GM21737 (cell line): ENCODE measurements at regions not wholly inside any gene's neighbourhood (a gene's known extent, or its start where the extent isn't known, plus 50 kb on each side); places are given as distances from the start of the nearest gene placed in this dataset.

ENCODE experiments used
- ATAC-seq: cut with Tn5 transposase; IDR thresholded peaks from one replicate; pipeline ENCODE4 v1.9.1; 2021; ENCODE audit warnings: mild to moderate bottlenecking, moderate library complexity; ENCODE audit not compliant: unreplicated experiment

- ATAC-seq: no peak
Observed at GRCh38 chr1:87806379-87807094, 477.9 kb downstream of the LMO4 start.

DNA sequence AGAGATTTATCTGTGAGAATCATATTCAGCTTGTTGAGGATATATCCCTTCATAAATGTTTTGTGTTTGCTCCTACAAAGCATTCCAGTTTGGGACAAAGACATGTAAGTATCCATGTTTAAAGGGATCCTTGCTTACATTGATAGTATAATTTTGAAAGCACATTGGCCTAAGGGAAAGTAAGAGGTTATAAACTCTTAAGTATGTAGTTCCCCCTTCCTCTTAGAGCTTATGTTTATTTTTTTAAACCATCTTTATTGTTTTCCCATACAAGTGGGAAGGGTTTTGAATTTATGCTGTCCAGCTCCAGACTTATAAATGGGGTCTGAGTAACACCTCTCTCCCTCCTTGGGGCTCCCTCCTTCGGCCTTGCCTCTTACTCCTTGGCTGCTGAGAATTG lies 481.5 kb downstream of the LMO4 start:
- ATAC-seq: no peak

DNA sequence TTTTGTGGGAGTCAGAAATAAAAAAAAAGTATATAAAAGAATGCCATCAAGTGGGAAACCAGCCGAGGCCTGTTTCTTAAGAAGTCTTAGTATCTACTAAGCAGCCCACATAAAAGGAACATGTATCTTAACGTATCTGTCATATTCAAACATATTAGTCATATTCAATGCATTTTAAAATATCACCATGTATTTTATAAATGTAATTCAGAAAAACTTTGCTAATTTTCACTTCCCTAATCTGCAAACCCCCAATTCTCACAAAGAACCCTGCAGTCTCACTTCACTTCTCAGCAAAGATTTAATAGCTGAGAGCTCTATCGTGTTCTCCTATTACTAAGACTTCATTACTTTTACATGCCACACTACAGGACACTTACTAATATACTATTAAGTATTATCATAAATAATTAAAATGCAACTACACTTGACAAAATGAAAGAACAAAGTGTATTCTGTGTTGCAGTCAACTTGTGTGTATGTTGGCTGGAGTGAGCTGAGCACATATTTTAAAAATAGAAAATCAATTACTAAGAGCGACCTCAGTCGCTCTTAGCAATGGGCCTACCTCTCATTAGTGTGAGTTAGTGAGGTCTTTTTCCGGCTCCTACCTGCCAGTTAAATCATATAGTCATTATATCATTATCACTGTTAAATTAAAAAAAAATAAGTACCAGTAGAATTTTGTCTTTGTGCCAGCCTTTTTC lies 484.3 kb downstream of the LMO4 start:
- ATAC-seq: no peak

DNA sequence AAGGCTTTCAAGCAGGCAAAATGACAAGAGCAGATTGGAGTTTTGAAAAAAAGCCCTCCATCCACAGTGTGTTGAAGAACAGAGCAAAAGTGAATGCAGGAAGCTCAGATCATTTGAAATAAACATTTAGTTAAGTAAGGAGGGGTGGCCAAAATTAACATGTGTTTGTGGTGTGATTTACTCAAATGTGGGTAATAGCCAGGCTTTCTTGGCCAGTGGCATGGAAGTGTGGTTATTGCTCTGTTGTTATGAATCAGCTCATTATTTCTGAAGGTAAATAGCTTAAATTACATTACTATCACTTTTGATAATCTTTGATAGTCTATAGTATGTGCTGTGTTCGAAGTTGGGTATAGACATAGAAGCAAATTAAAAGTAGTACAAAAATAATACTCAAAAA lies 485.9 kb downstream of the LMO4 start:
- no peak for ATAC-seq

GRCh38 chr1:87816646-87817045 lies 488.0 kb downstream of the LMO4 start:
- ATAC-seq: no peak

DNA sequence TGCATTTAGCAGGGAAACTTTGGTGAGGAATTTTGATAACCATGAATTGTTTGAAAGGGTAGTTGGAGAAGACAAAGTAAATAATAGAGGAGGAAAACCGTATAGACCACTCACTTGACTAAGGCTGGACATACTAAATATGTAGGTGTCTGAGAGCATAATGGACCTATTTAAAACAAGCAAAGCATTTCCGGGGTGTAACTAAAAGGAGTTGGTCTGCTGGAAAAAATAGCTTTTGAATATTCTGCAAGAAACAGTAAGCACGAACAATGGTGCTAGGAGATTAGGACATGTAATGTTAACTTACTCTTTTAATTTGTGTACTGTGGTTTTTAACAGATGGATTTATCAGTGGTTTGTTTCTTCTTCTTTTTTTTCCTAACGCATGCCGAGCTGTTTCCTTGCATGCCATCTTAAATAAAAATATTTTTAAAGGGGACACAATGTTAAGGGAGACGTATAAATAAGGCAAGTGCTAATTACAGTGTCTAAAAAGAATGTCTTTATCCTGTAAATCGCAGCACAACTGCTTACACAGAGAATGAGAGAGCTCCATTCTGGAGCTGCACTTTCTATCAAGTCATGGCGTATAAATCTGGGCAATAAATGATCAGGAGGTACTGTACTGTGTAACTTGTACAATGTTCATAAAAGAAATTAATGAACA lies 492.1 kb downstream of the LMO4 start:
- ATAC-seq: no peak

DNA sequence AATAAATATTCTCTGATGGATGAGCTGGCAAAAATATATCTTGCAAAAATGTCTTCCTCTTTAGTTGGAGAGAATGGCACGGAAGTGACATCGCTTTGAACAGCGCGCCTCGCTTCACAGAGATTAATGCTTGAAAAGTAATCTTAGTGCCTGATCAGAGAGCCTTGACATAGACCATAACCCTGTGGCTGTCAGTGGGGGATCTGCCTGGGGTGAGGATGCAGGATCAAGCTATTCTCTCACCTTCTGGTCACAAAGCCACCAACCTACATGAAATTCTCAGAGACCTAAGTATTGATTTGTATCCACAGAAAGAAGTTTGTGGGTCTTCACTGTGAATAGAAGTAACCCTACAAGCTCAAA lies 492.6 kb downstream of the LMO4 start:
- ATAC-seq: no peak

DNA sequence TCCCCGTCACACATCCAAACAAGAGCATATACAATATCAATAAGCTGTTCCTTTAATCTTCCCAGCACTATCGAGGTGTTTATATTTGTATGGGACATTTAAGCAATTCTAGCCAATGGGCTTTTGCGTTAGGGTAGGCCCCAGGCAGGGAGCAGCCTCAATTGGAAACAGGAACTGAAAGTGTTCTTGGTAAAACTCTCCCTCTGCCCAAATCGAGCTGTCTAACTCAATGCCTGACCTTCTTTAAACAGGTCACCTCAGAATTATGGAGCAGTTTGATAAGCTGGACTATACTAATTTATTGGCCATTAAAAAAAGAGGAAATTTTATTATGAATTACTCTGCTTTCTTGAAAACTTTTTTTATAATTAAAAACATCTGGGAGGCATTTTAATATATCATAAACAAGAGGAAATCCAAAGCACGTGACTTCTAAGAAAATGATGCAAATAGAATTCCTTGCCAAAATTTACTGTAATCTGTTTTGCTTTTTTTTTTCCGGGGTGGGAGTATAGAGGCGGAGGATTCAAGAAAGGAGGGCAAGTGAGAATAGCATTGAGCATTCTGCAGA lies 498.1 kb downstream of the LMO4 start:
- ATAC-seq: peak; percentile 76

DNA sequence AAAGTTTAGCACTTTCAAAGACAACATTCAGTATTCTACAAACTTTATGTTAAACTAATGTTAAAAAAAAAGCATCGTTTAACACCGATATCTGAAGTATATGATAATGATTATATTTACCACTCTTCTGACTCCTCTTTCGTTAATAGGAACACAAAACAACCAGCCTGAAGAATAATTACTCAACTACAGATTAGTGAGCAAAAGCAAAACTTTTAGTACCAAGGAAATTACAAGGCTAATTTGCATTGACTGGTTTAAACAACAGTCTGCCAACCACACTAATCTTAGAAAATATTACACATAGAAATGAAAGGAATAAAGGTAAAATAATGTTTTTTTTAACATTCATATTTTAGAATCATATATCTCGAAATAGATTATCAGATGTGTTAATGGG lies 500.7 kb downstream of the LMO4 start:
- peak; percentile 58 for ATAC-seq

GRCh38 chr1:87830432-87830978 lies 501.8 kb downstream of the LMO4 start:
- ATAC-seq: no peak

- ATAC-seq: no peak
Observed at GRCh38 chr1:87833166-87833565, 504.5 kb downstream of the LMO4 start.

GRCh38 chr1:87834151-87834550 lies 505.5 kb downstream of the LMO4 start:
- ATAC-seq: no peak

- no peak for ATAC-seq
Observed at GRCh38 chr1:87834941-87835340, 506.3 kb downstream of the LMO4 start.

- ATAC-seq: peak; percentile 95
Observed at GRCh38 chr1:87840767-87841166, 512.1 kb downstream of the LMO4 start.

DNA sequence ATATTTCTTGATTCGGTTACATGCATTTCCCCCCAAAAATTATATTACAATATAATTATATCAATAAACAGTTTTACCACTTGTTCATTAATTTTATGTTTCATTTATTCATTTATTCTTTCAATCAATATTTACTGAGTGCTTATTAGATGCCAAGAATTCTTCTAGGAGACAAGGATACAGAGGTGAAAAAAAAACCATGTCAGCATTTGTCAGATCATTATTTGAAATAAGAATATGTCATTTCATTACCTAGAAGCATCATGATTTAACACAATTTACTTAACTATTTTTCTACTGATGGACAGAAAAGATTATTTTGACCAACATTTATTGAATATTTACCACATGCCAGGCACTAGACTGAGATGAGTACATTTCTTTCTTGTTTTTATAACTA lies 512.7 kb downstream of the LMO4 start:
- ATAC-seq: no peak

DNA sequence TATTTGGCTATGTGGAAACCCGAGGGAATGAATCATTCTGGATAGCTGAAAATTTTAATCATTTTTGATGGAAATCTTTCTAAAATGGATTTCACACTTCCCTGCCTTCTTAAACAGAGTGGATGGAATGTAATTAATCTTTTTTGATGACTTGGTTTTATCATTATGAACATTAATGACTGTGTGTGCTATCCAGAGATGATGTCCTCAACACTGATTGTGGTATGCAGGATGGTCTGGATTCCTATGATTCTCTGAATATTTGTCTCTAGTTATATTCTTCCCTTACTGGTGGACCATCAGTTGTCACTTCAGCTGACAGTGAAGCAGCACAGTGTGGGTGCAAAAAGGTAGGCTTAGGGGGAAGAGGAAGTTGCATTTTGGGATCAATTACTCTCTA lies 513.5 kb downstream of the LMO4 start:
- ATAC-seq: no peak

GRCh38 chr1:87844251-87844650 lies 515.6 kb downstream of the LMO4 start:
- ATAC-seq: no peak

- no peak for ATAC-seq
Observed at GRCh38 chr1:87851490-87851889, 522.8 kb downstream of the LMO4 start.

- ATAC-seq: no peak
Observed at GRCh38 chr1:87852410-87853161, 523.9 kb downstream of the LMO4 start.

DNA sequence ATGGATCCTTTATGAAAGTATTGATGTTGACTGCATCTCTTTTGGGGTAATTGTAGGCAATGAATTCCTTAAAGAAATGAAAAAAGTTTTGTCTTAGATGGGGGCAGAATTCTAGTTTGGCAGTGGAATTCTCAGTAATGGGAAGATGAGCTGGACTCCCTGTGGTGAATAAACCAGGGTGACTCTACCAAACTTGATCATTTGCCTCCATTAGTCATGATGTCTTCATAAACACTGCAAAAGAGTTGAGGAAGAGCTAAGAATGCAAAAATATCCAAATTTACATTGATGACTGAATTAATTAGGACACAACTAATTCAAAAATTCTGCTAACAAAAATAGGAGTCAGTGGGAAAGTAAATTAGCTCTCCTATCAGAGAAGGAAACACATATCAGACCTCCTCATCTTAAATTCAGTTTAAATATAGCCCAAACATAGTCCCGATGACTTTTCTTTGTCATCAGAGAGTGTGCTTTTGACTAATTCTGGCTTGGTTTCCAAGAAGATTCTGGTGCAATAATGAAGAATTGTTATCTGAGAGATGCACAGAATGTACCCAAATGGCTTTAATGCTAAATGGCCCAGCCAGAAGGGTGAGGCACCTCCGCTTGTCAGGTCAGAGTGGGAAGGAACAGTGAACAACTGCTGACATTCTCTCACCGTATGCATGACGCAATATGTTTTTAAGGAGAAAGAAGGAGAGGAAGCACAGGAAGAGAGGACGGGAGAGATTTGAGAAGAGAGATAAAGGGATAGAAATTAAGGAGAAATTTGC lies 525.1 kb downstream of the LMO4 start:
- ATAC-seq: no peak
